Activated CD8-positive, alpha-beta memory T cell treated with anti-CD3 and anti-CD28 coated beads for 24 hours (primary cell): ENCODE measurements at regions not wholly inside any gene's neighbourhood (a gene's known extent, or its start where the extent isn't known, plus 50 kb on each side); places are given as distances from the start of the nearest gene placed in this dataset.

ENCODE experiments used
- DNase-seq: peaks from one replicate; pipeline ENCODE4 v3.0.0-alpha.2; 2020

DNA sequence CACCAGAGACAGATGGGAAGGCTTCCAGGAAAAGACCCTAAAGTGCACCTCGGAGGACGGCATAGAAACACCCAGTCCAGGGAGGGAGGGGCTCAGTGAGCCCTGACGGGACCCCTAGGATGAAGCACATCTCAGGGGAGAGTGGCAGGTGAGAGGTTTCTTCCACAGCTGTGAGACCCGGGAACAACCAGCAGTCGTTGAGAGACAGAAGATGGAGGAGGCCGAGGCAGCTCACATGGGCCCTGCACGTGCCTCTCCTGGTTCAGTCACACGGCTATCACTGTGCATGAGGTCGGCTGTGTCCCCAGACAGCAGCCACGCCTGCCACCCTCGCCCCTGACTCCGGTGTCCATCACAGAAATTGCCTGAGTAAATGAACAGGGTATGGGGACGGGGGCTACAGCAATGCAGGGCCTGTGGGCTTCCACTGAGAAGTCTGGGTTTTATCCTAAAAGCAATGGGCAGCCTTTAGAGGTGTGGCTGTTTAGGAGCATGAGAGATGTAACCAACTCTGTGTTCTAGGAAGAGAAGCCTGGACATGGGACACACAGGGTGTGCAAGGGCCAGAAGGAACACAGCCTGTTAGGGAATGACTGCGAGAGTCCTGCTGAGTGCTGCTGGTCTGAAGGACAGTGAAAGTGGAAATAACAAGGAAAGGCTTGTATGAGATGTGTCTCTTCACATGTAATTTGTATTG is 102.0 kb downstream of the TMEM18 start:
- DNase-seq, result no peak

DNA sequence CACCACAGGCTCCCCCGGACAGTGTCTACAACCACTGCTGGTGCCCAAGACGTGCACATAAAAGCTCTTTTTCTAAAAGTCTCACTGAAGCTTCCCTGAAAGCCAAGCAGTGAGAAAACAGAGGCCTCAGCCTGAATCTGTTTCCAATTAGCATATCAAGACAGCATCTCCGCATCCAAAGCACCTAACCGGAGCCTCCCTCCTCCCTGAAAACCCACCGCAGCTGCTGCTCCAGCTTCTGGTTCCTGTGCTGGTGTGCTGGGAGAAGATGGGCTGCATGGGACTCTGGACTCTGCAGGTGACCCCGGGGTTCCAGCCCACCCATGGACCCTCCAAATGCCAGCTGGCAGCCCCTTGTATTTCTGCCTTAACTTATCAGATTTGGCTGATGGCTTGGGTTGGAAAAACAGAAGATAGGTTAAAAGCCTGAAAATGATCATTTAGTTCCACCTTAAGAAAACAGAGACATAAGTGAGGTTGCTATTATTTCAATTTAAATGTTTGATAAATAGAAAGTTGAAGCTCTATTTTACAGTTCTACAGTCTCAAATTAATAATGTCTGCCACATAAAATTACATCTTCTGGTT is 103.3 kb downstream of the TMEM18 start:
- no peak for DNase-seq

DNA sequence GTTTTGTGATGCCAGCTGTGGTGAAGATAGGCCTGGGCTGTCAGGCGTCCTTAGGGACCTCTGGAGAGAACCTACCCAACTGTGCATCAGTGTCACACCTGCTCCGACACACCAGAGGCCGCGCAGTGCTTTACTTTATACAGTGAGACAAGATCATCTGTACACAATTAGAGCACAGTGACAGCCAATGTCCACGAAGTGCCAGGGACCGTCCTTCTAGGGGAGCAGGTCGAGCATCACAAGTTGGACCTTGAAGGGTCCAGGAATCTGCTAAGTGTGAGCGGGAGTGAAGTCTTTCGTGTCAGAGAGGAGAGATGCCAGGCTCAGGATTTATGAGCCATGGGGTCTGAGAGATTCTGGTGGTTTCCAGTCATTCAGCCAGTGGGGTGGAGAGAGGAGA is 104.2 kb downstream of the TMEM18 start:
- DNase-seq, result no peak

DNA sequence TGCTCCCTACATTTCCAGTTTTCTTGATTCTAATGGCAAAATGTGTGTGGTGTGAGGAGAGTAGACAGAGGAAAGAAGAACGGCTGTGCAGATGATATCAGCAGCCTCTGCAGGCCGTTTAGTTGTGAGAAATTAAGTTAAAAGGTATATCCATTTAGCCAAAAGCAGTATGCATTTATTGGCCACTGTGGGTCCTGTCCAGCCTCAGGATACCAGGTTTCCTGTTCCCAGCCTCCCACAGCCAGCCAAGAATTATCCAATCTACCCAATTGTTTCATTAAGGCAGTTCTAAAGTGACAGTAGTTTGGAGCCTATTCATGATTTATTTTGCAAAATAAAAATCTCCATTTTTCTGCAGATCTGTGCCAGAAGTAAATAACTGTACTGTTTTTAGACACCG is 107.5 kb downstream of the TMEM18 start:
- DNase-seq, result no peak

DNA sequence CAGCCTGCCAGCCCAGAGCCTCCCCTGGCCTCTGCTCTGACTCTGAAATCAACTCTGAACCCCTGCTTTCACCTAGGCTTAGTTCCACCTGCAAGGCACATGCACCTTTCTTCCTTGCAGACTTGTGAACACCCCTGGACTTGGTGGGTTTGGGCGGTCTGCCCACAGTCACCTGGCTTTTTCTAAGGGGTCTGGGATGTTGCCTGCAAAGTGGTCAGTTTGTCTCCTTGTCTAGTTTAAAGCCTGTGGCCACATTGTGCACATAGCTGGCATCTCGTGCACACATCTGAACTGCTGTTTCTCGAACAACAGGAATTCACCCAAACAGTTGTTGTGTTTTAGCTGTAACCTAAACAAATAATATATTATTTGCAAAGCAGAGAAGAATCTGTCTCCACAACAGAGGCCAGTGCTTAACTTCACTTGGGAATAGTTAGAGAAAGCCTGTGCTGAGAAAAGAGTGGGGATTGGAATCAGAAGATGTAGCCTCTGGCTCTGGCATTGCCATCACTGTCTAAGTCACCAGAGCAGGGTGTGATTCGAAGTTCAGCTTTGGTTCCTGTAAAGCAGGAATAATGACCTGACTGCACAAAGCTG is 108.5 kb downstream of the TMEM18 start:
- DNase-seq, result no peak

DNA sequence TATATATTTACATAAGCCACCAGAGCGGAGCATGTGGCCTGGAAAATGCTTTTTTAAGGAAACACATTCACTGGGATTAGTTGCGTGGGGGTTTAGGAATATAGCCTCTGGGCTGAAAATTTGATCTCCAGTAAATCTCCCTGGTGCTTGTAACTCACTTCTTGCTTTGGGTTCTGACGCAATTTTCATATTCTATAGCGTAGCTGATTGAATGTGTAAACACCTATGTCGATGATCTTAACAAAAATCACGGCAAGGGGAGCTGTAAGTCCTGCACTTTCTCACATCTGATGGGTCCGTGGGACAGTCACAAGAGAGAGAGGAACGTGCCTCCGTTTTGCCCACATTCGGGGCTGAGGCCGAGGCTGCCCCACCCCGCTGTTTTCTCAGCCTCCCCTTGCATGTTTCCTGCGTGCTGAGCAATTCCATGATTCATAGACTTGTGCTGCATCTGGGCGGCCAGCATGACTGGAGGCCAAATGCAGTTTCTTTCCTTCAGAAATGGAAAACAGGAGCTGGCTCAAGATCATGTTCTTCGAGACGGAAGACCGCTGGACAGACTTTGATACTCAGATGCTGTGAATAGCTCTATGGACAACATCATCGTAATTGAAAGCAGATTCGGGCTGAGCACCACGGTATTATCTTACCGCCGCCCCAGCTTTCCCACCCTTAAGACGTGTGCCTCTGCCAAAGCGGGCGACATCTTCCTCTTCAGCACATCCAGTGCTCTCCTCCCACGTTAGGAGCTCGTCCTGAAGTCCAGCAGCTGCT is 109.2 kb downstream of the TMEM18 start:
- DNase-seq, result no peak

DNA sequence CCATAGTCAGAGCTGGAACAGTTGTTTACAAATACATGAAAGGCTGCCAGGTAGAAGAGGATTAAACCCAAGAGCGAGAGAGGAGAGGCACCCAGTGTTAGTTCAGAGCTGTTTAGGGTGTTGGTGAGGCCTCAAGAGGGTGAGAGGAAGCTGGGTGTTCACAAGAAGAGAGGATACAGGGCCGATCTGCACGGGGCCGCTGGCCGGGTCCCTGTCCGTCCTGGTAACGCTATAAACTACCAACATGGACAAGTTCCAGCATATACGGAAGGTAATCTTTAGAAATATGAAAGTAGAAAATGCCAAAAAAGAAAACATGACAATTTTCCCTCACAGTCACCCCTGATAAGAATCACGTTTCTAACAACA is 109.7 kb downstream of the TMEM18 start:
- DNase-seq, result no peak

DNA sequence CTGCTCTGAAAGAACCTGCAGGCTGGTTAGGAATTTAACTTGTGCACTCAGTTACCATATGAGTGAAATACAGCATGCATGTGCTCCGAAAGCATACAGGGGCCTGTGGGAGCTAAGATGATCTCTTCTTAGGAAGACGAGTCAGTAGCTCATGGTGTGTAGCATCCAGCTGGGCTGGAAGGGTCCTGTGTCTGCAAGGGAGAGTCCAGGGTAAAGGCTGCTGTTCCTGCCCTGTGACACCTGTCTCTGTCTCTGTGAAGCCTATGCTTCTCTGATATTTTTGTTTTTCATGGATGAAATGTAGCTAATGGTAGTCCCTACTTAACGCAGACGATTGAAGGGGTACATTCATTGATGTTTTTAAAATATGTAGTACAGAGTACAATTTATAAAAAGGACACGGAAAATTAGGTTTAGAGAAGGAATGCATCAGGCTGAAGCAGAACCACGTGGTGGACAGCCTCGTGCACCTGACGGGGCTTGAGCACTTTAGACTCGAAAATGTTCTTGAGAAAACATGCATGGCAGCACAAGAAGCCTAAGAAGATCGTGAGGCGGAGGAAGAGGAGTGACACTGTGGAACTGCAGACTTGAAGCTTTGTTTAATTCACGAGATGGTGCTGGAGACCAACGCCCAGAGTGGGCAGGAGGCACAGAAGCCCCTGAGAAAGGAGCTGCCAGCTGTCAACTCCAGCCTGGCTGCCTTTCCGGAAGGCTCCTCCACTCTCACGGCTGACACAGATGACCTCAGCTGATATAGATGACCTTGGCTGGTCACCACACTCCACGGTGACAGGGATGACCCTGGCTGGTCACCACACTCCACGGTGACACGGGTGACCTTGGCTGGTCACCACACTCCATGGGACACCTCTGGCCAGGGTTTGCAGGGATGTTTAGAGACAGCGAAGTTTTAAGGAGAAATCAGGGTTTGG is 110.6 kb downstream of the TMEM18 start:
- no peak for DNase-seq

DNA sequence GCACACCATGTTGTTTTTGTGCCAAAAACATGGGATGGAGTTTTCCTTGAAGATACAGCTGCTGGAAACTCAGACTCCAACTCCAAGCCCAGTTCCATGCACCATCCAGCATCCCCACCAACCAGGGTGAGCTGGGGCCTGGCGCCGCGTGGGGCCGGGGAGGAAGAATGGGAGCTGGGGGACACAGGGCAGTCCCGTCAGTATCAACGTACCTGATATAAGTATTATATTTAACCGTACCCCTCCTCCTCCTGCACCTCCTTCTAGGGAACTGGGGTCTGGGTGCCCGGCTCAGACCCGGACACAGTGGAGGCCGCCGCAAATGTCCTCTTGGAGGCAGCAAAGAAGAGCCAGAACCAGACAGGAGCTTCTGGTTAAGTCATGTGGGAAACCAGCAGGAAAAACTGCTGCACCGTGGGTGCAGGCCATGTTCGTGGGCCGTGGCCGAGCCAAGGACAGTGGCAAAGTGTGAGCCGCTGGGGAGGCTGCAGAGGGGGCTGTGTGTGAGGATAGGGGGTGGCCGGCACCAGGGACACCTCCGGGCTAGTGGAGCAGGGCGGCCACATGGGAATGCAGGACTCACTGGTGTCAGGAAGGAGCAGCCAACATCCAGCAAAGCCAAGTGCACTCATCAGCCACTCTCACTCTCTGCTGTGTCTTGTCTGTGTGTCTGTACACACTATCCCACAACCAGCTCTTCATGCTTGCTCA is 112.6 kb downstream of the TMEM18 start:
- DNase-seq, result no peak

DNA sequence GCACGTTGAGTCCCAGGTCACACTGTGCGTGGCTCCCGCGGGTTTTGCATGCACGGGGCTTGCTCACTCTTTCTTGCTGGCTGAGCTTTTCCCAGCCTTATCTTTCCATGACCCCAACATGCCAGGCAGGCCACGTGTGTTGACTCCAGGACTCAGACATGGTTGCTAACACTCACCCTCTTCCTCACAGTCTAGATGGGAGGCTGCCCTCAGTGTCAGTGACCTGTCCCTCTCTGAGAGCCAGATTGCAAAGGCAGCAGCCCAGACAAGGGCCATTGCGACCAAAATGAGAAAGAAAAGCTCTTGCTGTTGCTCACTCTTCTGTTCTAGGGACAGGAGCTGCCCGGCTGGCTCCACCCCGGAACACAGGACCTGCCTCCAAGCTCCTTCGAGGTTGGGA is 113.7 kb downstream of the TMEM18 start:
- DNase-seq, result no peak

DNA sequence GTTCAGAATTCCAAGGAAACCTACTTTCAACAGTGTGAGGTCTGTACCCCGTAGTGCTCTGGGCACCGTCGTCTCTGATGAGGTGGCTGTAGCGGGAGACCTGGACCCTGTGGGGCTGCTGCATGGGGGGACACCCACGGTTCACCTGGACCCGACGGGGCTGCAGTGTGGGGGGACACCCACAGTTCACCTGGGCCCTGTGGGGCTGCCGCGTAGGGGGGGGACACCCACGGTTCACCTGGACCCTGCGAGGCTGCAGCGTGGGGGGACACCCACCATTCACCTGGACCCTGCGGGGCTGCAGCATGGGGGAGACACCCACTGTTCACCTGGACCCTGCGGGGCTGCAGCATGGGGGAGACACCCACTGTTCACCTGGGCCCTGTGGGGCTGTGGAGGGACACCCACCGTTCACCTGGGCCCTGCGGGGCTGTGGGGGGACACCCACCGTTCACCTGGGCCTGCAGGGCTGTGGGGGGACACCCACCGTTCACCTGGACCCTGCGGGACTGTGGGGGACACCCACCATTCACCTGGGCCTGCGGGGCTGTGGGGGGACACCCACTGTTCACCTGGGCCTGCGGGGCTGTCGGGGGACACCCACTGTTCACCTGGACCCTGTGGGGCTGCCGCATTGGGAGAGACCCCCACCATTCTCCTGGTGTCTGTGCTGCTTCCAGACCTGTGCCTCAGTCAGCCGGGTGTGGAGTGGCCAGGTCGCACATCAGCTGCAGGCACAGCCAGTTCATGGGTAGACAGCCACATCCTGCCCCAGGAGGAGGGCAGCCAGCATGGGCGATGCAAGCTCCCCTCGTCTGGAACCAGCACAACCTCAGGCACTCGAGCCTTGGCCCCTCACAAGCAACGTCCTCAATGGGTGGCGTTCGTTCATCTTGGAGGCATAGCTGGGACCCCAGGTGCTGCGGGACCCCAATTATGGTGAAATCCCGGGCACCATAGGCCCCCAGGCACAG is 114.5 kb downstream of the TMEM18 start:
- DNase-seq, result no peak

DNA sequence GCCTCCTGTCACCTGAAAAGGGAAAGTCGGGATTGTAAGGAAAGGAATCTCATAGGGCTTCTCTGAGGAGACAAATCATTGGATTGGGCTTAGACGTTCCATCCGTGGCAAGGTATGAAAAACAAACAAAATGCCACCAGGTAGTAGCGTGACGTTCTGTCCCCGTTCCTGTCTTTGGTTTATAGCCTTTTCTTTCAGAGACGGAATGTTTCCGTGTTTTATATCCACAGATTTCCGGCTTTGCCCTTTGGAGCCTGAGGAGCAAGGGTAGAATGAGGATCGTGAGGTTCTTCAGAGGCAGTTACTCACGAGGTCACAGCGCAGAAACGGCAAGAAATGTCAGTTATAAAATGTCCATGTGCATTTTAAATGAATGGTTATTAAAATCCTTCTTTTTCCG is 118.3 kb downstream of the TMEM18 start:
- no peak for DNase-seq

DNA sequence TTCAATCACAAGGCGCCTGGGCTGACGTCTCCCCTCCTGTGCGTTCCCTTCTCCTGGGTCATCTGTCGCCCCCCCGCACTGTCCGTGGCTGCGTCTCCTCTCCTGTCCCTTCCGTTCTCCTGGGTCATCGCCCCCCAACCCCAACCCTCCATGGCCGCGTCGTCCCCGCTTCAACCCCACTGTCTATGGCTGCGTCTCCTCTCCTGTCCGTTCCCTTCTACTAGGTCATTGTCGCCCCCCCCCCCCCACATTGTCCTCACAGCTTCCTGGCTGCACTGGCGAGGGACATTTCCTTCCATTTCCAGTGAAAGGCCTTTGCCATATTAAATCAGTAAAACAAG is 118.9 kb downstream of the TMEM18 start:
- no peak for DNase-seq

DNA sequence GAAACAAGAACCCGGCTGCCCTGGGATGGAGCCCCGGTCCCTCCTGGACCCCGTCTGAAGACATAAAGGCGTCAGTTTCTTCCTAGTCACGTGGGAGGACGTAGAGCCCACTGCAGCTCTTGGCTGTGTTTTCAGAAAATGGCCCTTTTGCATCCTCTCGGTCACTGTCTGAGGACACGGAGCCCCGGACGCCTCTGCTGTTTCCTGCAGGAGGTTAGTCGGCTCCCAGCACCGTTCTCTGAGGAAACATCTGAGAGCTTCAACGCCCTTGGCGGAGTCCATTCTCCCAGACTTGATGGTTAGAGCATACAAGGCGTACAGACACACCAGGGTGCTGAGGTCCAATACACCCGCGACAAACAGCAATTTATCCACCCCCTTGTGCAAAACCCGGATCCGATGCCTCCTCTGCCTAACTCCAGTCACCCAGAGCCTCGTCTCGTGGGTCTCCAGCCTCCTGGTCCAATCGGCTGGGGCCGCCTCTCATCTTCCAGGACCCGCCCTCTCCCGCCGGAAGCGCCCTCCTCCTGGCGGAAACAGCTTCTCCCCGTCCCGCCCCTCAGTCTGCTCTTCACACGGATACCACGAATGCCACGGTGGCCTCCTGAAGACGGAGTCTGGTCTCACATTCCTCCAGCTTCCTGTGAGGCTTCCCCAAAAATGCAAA is 119.4 kb downstream of the TMEM18 start:
- DNase-seq, result no peak

DNA sequence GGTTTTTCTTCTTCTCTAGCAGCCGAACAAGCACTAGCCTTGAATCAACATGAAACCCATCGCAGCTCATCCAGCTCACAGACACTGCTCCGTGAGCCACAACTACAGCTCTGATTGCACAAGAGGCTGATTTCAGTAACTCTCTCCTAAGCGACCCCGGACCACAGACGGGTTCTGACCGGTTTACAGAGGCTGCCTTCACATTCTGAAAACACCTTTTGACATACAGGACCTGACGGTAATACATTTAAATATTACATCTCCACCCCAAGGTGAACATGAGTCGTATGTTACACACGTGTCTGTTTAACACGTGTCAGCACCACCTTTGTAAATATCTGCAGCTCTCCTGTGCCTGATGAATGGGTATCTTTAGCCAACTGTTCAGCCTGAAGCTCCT is 120.7 kb downstream of the TMEM18 start:
- no peak for DNase-seq

DNA sequence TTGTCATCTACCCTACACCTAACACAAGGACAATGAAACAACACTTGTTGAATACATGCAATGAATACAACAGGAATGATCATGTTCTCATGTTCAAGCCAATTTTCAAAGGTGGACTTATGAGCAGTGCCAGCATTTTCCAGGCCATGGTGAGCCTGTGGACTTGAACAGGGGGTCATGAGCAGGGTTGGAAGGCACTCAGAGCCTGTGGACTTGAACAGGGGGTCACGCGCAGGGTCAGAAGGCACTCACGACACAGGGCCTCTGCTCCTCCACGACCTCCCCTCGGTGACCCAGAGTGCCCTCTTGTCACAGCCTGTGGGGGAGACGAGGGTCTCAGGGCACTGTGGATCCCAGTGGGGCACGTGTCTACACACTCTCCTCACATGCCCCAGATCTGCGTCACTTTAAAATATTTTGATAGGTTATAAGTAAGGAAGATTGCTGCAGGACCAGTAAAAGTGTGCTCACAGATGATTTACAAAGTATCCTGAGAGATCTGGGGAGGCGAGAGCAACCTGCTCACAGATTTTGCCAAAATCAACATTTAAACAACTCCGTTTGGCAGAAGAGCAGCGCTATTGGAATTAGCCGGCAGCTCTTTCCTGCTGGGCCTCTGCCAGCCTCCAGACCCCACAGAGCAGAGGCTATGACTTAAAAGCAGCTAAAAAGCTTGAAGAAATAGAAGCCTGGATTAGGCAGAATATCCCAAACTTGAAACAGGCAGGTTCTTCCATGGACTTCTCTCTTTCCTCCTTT is 121.9 kb downstream of the TMEM18 start:
- DNase-seq, result no peak

DNA sequence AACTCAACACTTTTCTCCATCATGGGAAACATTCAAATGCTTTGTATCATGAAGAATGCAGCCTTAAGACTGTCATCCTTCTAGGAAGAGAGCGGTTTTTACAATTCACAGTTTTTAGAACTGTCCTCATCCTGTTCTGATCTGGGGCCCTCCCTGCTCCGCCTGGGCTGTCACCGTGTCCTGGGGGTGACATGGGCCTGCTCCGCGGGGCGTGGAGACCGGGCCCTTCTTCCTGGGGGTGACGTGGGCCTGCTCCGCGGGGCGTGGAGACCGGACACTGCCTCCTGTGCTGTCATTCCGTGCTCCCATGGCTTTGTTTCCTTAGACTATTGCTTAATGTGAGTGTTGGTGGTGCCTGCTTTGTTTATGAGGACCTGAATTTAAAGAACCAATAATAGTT is 122.8 kb downstream of the TMEM18 start:
- DNase-seq, result no peak

DNA sequence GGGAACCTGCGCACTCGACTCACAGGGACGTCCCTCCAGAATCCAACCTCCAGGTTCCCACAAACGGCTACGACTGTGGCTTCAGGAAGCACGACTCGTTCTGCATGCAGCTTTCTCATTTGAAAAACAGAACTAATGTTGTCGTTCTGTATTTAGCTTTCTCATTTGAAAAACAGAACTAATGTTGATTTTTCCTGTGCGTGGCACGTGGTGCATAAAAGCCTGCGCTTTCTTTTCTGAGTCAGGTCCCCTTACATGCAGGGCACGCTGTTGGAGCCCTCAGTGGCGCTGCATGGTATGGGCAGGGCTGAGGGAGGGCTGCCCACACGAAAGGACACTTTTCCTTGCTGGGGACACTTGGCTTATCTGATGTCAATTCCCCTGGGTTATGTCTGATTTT is 124.3 kb downstream of the TMEM18 start:
- no peak for DNase-seq

DNA sequence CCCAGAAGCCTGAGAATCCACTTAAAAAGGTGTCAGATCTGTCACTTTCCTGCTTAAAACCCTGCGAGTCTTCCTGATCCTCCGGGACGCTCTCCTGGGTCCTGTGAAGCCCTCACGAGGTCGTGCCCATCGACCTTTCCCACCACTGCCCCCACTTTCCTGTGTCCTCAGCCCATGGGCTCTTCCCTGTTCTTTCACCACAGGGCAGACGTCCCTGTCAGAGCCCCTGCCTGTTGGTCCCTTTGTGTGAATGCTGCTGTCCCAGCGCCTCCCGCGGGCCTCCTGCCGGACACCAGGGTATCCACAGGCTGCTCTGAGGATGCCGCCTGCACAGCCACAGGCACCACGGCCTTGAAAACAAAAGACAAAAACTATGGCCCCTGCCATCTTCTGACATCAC is 125.6 kb downstream of the TMEM18 start:
- DNase-seq, result no peak
